H9 (cell line): ENCODE measurements at regions not wholly inside any gene's neighbourhood (a gene's known extent, or its start where the extent isn't known, plus 50 kb on each side); places are given as distances from the start of the nearest gene placed in this dataset.

Experiments used
- DNase-seq: peaks from one replicate; pipeline ENCODE4 v3.0.0-alpha.2; 2017
- H2AFZ ChIP-seq: one replicate; pipeline ENCODE4 v1.6.1; 2013; ENCODE audit warnings: mild to moderate bottlenecking, low read length, control low read depth, moderate library complexity
- H2AK5ac ChIP-seq: 2 replicates; pipeline ENCODE4 v1.6.1; 2013; ENCODE audit warnings: low read length, control low read depth, mixed read lengths; ENCODE audit not compliant: insufficient read length
- H2BK120ac ChIP-seq: one replicate; pipeline ENCODE4 v1.6.1; 2013; ENCODE audit warnings: low read depth, mild to moderate bottlenecking, low read length, control low read depth, inconsistent platforms; ENCODE audit not compliant: poor library complexity, severe bottlenecking
- H2BK12ac ChIP-seq: 2 replicates; pipeline ENCODE4 v1.6.1; 2013; ENCODE audit warnings: low read length, control low read depth, mixed read lengths, low read depth; ENCODE audit not compliant: insufficient read length
- H2BK15ac ChIP-seq: 2 replicates; pipeline ENCODE4 v1.6.1; 2013; ENCODE audit warnings: low read depth, low read length, control low read depth
- H2BK20ac ChIP-seq: one replicate; pipeline ENCODE4 v1.6.1; 2013; ENCODE audit warnings: low read depth, mild to moderate bottlenecking, low read length, control low read depth, inconsistent platforms; ENCODE audit not compliant: poor library complexity, severe bottlenecking
- H2BK5ac ChIP-seq: 2 replicates; pipeline ENCODE4 v1.6.1; 2013; ENCODE audit warnings: low read length, control low read depth, mixed read lengths; ENCODE audit not compliant: insufficient read length
- H3K14ac ChIP-seq: 2 replicates; pipeline ENCODE4 v1.6.1; 2013; ENCODE audit warnings: low read length, control low read depth; ENCODE audit not compliant: insufficient read depth
- H3K18ac ChIP-seq: 2 replicates; pipeline ENCODE4 v1.6.1; 2013; ENCODE audit warnings: low read depth, mild to moderate bottlenecking, mixed read lengths, low read length, control low read depth; ENCODE audit not compliant: insufficient read length
- H3K23ac ChIP-seq: 2 replicates; pipeline ENCODE4 v1.6.1; 2013; ENCODE audit warnings: low read length, control low read depth, mixed read lengths, low read depth; ENCODE audit not compliant: insufficient read length
- H3K23me2 ChIP-seq: 2 replicates; pipeline ENCODE4 v1.6.1; 2013; ENCODE audit warnings: low read depth, mild to moderate bottlenecking, mixed read lengths, low read length, control low read depth; ENCODE audit not compliant: insufficient read length, poor library complexity, severe bottlenecking
- H3K27ac ChIP-seq: 2 replicates; pipeline ENCODE4 v1.5.1; 2013; ENCODE audit warnings: low read length, control low read depth, mixed read lengths, low read depth; ENCODE audit not compliant: insufficient read length
- H3K27me3 ChIP-seq: 2 replicates; pipeline ENCODE4 v1.6.1; 2013; ENCODE audit warnings: low read length, control low read depth, inconsistent platforms; ENCODE audit not compliant: insufficient read depth
- H3K4ac ChIP-seq: 2 replicates; pipeline ENCODE4 v1.6.1; 2013; ENCODE audit warnings: low read depth, mild to moderate bottlenecking, control low read depth, inconsistent platforms, low read length, moderate library complexity
- H3K4me1 ChIP-seq: 2 replicates; pipeline ENCODE4 v1.6.1; 2013; ENCODE audit warnings: low read length, control low read depth, inconsistent platforms; ENCODE audit not compliant: insufficient read depth
- H3K4me2 ChIP-seq: 2 replicates; pipeline ENCODE4 v1.6.1; 2013; ENCODE audit warnings: low read length, control low read depth, mixed read lengths; ENCODE audit not compliant: insufficient read length, insufficient read depth
- H3K56ac ChIP-seq: 2 replicates; pipeline ENCODE4 v1.6.1; 2013; ENCODE audit warnings: low read depth, mild to moderate bottlenecking, mixed read lengths, low read length, control low read depth; ENCODE audit not compliant: insufficient read length
- H3K79me1 ChIP-seq: 2 replicates; pipeline ENCODE4 v1.6.1; 2013; ENCODE audit warnings: low read depth, mild to moderate bottlenecking, moderate library complexity, low read length, control low read depth, inconsistent platforms; ENCODE audit not compliant: insufficient read depth, poor library complexity, severe bottlenecking
- H3K79me2 ChIP-seq: 2 replicates; pipeline ENCODE4 v1.6.1; 2013; ENCODE audit warnings: low read length, control low read depth, inconsistent platforms; ENCODE audit not compliant: insufficient read depth
- H3K9ac ChIP-seq: 2 replicates; pipeline ENCODE4 v1.6.1; 2013; ENCODE audit warnings: low read length, control low read depth, mixed read lengths; ENCODE audit not compliant: insufficient read length; ENCODE audit errors: extremely low read depth
- H3K9me3 ChIP-seq: one replicate; pipeline ENCODE4 v1.6.1; 2013; ENCODE audit warnings: low read depth, low read length, inconsistent platforms; ENCODE audit not compliant: control insufficient read depth
- H3T11ph ChIP-seq: one replicate; pipeline ENCODE4 v1.6.1; 2013; ENCODE audit warnings: mild to moderate bottlenecking, low read length, control low read depth, inconsistent platforms
- H4K20me1 ChIP-seq: one replicate; pipeline ENCODE4 v1.6.1; 2013; ENCODE audit not compliant: control insufficient read depth, insufficient read length, insufficient read depth
- H4K5ac ChIP-seq: 2 replicates; pipeline ENCODE4 v1.6.1; 2013; ENCODE audit warnings: low read depth, mild to moderate bottlenecking, mixed read lengths, low read length, control low read depth; ENCODE audit not compliant: insufficient read length
- H4K8ac ChIP-seq: replicated peaks from 2 replicates; pipeline ENCODE4 v1.6.1; 2013; ENCODE audit warnings: low read length, control low read depth, mixed read lengths, low read depth; ENCODE audit not compliant: insufficient read length
- H4K91ac ChIP-seq: 2 replicates; pipeline ENCODE4 v1.6.1; 2013; ENCODE audit warnings: low read depth, mild to moderate bottlenecking, moderate library complexity, mixed read lengths, low read length, control low read depth; ENCODE audit not compliant: insufficient read length
- H3K27ac Mint-ChIP-seq, 3 experiments: 2 replicates in 2 of 3; 3 replicates in 1 of 3; pipeline ENCODE4 v1.8.0; 2020 to 2021; ENCODE audit warnings: mixed read lengths in 3 of 3, mild to moderate bottlenecking in 1 of 3, moderate library complexity in 1 of 3
- H3K27me3 Mint-ChIP-seq: 2 replicates; pipeline ENCODE4 v1.8.0; 2021; ENCODE audit warnings: low read depth, mild to moderate bottlenecking, moderate library complexity, mixed read lengths
- H3K36me3 Mint-ChIP-seq, 3 experiments: 2 replicates in 2 of 3; 3 replicates in 1 of 3; pipeline ENCODE4 v1.8.0; 2020 to 2021; ENCODE audit warnings: low read depth in 3 of 3, mixed read lengths in 3 of 3; ENCODE audit not compliant: insufficient read depth in 1 of 3
- H3K4me1 Mint-ChIP-seq, 2 experiments: 2 replicates each; pipeline ENCODE4 v1.8.0; 2020; ENCODE audit warnings: mixed read lengths in 2 of 2
- H3K4me3 Mint-ChIP-seq, 2 experiments: 2 replicates in 1 of 2; 3 replicates in 1 of 2; pipeline ENCODE4 v1.8.0; 2020 to 2021; ENCODE audit warnings: mild to moderate bottlenecking in 2 of 2, mixed read lengths in 2 of 2, moderate library complexity in 1 of 2
- H3K9me3 Mint-ChIP-seq, 2 experiments: 2 replicates in 1 of 2; 3 replicates in 1 of 2; pipeline ENCODE4 v1.8.0; 2020; ENCODE audit warnings: mild to moderate bottlenecking in 2 of 2, mixed read lengths in 2 of 2, moderate library complexity in 1 of 2
- WGBS: extraction: QIAGEN DNeasy Blood & Tissue Kit; methylation state at CpG from one replicate; pipeline ENCODE4 v1.1.7; 2013; ENCODE audit warnings: missing lambda C conversion rate, low lambda C conversion rate, mixed read lengths; ENCODE audit not compliant: insufficient read length; ENCODE audit errors: extremely low coverage; 5-methylcytosine and 5-hydroxymethylcytosine counted together
- TF ChIP-seq, protein P1 (sequence below): fragments of 200-600 bp; sonication (generic); conservative IDR thresholded peaks from 3 replicates; pipeline ENCODE4 v1.8.0; 2021; ENCODE audit warnings: antibody characterized with exemption, mild to moderate bottlenecking

DNA sequence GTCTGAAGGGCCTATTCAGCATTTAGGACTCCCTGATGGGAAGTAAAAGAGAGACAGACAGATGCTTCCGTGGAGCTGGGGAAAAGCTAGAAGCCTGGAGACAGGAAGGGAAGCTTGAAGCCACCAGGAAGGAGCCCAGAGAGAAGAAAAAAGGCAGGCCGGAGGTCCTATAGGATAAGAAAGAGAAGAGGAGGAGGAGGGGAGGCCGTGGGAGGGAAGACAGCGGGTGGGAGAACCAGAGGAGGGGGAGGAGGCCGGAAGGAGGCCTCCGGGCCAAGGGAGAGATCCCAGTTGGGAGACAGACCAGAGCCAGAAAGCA, 107.1 kb upstream of the PKDCC start:
- H4K5ac ChIP-seq: no peak overlapping the region
- Mint-ChIP-seq H3K4me1 (peaks cover 62 to 64% of the 10 kb centered on the region in 2 experiments), H3K27ac (peak overlapping the region in 2 of 3 experiments; percentile 74 to 88; a peak in 4 of 7 replicates), H3K4me3 (no peak overlapping the region), H3K9me3 (peaks cover 0 to 6% of the 10 kb centered on the region in 2 experiments; a peak in 2 of 5 replicates), H3K36me3 (peaks cover 0 to 11% (median 0%) of the 10 kb centered on the region in 3 experiments; a peak in 1 of 7 replicates), H3K27me3 (no peaks in the 10 kb centered on the region; the same call in 1 of the 2 replicates)
- H3K9ac ChIP-seq: no peak overlapping the region
- no peak overlapping the region for H3K18ac ChIP-seq
- no peak overlapping the region for H4K8ac ChIP-seq
- no peak overlapping the region for H4K91ac ChIP-seq
- H3K23me2 ChIP-seq: no peaks in the 10 kb centered on the region
- H3K4ac ChIP-seq: no peak overlapping the region
- no peak overlapping the region for H2BK12ac ChIP-seq
- H2BK20ac ChIP-seq: no peak overlapping the region
- no peak overlapping the region for H3K23ac ChIP-seq
- H2AFZ ChIP-seq: no peak overlapping the region
- no peak overlapping the region for H2BK5ac ChIP-seq
- no CpG with 5 or more reads among the region's 6 CpGs for WGBS
- H3K79me2 ChIP-seq: no peaks in the 10 kb centered on the region
- TF ChIP-seq, protein P1, sequence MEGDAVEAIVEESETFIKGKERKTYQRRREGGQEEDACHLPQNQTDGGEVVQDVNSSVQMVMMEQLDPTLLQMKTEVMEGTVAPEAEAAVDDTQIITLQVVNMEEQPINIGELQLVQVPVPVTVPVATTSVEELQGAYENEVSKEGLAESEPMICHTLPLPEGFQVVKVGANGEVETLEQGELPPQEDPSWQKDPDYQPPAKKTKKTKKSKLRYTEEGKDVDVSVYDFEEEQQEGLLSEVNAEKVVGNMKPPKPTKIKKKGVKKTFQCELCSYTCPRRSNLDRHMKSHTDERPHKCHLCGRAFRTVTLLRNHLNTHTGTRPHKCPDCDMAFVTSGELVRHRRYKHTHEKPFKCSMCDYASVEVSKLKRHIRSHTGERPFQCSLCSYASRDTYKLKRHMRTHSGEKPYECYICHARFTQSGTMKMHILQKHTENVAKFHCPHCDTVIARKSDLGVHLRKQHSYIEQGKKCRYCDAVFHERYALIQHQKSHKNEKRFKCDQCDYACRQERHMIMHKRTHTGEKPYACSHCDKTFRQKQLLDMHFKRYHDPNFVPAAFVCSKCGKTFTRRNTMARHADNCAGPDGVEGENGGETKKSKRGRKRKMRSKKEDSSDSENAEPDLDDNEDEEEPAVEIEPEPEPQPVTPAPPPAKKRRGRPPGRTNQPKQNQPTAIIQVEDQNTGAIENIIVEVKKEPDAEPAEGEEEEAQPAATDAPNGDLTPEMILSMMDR: no peak
- no peak overlapping the region for H3K56ac ChIP-seq
- DNase-seq: peak; percentile 62
- no peak overlapping the region for H3K14ac ChIP-seq
- no peaks in the 10 kb centered on the region for H4K20me1 ChIP-seq
- no peaks in the 10 kb centered on the region for H3K9me3 ChIP-seq
- H3T11ph ChIP-seq: no peak overlapping the region
- no peak overlapping the region for H3K27ac ChIP-seq
- no peaks in the 10 kb centered on the region for H3K27me3 ChIP-seq
- H2BK120ac ChIP-seq: no peak overlapping the region
- no peaks in the 10 kb centered on the region for H3K79me1 ChIP-seq
- H2AK5ac ChIP-seq: no peak overlapping the region
- H3K4me2 ChIP-seq: no peak overlapping the region
- no peak overlapping the region for H2BK15ac ChIP-seq
- H3K4me1 ChIP-seq: peaks cover 15% of the 10 kb centered on the region; the same call in 1 of the 2 replicates
